ENCODE measurements at regions not wholly inside any gene's neighbourhood (a gene's known extent, or its start where the extent isn't known, plus 50 kb on each side); places are given as distances from the start of the nearest gene placed in this dataset.

DNA sequence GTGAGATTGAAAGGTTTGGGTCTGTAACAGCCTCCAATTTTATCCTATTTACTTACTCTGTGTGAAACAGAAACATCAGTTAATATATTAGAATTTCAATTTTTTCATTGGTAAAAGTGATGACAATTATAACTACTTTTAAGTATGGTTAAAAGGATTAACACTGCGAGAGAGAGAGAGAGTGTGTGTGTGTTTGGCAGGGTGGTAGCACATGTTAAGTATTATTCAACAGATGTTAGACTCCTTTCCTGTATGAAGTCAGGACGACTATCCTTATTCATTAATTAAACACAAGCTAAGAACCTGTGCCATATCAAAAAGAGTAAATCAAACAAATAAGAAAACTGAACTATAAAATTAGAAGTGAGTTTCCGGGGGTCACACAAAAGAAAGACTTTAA, 662.5 kb downstream of the PLPP3 start:
- H3K27ac ChIP-seq (ENCODE audit: low read length) = no peak overlapping the region
- no CpG with 5 or more reads among the region's 3 CpGs for WGBS (ENCODE audit: insufficient coverage)
- peaks cover 2% of the 10 kb centered on the region for H3K9me3 ChIP-seq (replicated peaks; ENCODE audit: control insufficient read depth, low read depth, low read length)
- H3K4me1 ChIP-seq (ENCODE audit: control insufficient read depth, insufficient read depth, low read length) = no peaks in the 10 kb centered on the region
- no peaks in the 10 kb centered on the region for H3K36me3 ChIP-seq (ENCODE audit: control insufficient read depth, insufficient read depth, low read length)
- H3K4me3 ChIP-seq (ENCODE audit: low read length) = no peak overlapping the region
- H3K27me3 ChIP-seq (ENCODE audit: control insufficient read depth, insufficient read depth, low read length) = no peaks in the 10 kb centered on the region
- DNase-seq = no peak

DNA sequence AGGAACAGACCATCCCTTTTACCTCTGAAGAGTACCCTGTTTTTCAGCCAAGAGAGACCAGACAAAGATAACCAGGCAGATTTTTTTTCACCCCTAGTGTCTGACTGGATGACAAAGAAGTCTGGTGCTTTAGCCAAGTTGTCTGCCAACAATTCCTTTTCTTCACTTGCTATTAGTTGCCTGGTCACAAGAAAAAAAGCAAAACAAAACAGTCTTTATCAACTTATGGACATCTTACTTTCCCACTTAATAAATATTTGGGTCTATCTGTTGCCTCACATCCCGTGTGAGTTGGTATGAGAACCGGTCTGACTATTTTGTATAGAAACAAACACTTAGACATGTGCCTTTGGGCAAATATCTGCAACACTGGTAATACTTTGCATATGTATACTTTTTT, 662.9 kb downstream of the PLPP3 start:
- H3K27me3 ChIP-seq (ENCODE audit: control insufficient read depth, insufficient read depth, low read length) = no peaks in the 10 kb centered on the region
- no peaks in the 10 kb centered on the region for H3K36me3 ChIP-seq (ENCODE audit: control insufficient read depth, insufficient read depth, low read length)
- no peak overlapping the region for H3K4me3 ChIP-seq (ENCODE audit: low read length)
- no CpG with 5 or more reads among the region's 2 CpGs for WGBS (ENCODE audit: insufficient coverage)
- H3K9me3 ChIP-seq (replicated peaks; ENCODE audit: control insufficient read depth, low read depth, low read length) = peaks cover 2% of the 10 kb centered on the region
- DNase-seq = peak; percentile 45
- no peaks in the 10 kb centered on the region for H3K4me1 ChIP-seq (ENCODE audit: control insufficient read depth, insufficient read depth, low read length)
- no peak overlapping the region for H3K27ac ChIP-seq (ENCODE audit: low read length)

DNA sequence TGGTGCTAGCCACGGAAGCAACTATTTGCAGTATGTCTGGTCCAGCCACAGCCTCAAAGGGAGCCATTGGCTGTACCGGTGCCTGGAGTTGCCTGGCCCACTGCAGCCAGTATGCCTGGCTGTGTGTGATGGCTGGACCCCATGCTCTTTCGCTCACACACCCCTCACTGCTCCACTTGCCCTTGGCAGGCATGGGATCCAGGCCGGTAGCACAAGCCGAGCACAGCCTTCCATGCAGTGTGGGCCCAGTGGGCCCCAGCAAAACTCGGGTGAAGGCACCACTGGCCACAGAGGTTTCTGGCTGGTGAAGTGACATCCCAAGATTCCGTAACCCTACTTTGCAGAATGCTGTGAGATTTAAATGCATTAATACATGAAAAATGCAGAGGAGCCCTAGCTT, 665.8 kb downstream of the PLPP3 start:
- H3K27ac ChIP-seq (ENCODE audit: low read length) = no peak overlapping the region
- H3K4me3 ChIP-seq (ENCODE audit: low read length) = no peak overlapping the region
- H3K4me1 ChIP-seq (ENCODE audit: control insufficient read depth, insufficient read depth, low read length) = no peaks in the 10 kb centered on the region
- DNase-seq = no peak
- H3K9me3 ChIP-seq (replicated peaks; ENCODE audit: control insufficient read depth, low read depth, low read length) = peaks cover 2% of the 10 kb centered on the region
- no peaks in the 10 kb centered on the region for H3K36me3 ChIP-seq (ENCODE audit: control insufficient read depth, insufficient read depth, low read length)
- no peaks in the 10 kb centered on the region for H3K27me3 ChIP-seq (ENCODE audit: control insufficient read depth, insufficient read depth, low read length)
- 91% methylated on average over 5 of the region's 7 CpGs for WGBS (ENCODE audit: insufficient coverage)

DNA sequence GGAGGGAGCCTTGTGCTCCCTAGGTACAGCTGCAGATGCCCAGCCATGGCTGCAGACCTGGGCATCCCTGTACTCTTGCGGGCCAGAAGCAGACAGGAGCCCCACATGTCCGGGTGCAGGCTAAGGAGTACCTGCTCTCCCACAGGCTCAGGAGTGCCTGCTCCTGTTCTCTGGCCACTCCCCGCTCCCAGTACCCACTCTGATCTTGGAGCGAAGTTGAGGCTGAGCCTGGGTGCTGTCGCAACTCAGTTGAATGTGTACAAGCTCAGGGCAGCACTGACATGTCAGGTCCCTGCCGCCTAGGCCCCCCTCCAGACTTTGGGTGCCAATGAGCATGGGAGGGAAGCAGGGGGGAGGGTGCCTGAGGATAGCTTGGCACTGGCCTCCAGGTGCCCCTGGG, 666.9 kb downstream of the PLPP3 start:
- H3K4me3 ChIP-seq (ENCODE audit: low read length) = no peak overlapping the region
- no peak overlapping the region for H3K27ac ChIP-seq (ENCODE audit: low read length)
- no peak for DNase-seq
- no peaks in the 10 kb centered on the region for H3K36me3 ChIP-seq (ENCODE audit: control insufficient read depth, insufficient read depth, low read length)
- peaks cover 2% of the 10 kb centered on the region for H3K9me3 ChIP-seq (replicated peaks; ENCODE audit: control insufficient read depth, low read depth, low read length)
- H3K4me1 ChIP-seq (ENCODE audit: control insufficient read depth, insufficient read depth, low read length) = no peaks in the 10 kb centered on the region
- WGBS (ENCODE audit: insufficient coverage) = 97% methylated on average over 6 of the region's 6 CpGs
- H3K27me3 ChIP-seq (ENCODE audit: control insufficient read depth, insufficient read depth, low read length) = no peaks in the 10 kb centered on the region

DNA sequence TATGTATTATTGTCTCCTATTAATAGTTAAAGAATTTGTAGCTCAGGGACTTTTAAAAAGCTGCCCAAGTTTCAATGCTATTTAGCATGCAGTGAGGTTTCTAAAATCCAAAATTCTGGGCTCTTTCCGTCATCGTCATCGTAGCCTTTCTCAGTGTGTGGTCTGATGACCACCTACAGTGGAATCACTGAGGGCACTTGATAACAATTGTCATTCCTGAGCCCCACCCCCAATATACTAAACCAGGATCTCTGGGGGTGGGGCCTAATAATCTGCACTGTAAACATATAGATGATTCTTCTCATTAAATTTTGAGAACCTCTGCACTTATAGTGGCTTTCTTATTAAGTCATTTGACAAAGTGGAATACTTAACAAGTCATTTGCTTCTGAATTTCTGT, 674.8 kb downstream of the PLPP3 start:
- Histone ChIP-seq H3K9me3 (replicated peaks; ENCODE audit: control insufficient read depth, low read depth, low read length) (peaks cover 2% of the 10 kb centered on the region), H3K27ac (ENCODE audit: low read length) (no peak overlapping the region), H3K4me3 (ENCODE audit: low read length) (no peak overlapping the region), H3K27me3 (ENCODE audit: control insufficient read depth, insufficient read depth, low read length) (no peaks in the 10 kb centered on the region), H3K4me1 (ENCODE audit: control insufficient read depth, insufficient read depth, low read length) (no peaks in the 10 kb centered on the region), H3K36me3 (ENCODE audit: control insufficient read depth, insufficient read depth, low read length) (no peaks in the 10 kb centered on the region)
- 100% methylated on average over 2 of the region's 3 CpGs for WGBS (ENCODE audit: insufficient coverage)
- DNase-seq = no peak

DNA sequence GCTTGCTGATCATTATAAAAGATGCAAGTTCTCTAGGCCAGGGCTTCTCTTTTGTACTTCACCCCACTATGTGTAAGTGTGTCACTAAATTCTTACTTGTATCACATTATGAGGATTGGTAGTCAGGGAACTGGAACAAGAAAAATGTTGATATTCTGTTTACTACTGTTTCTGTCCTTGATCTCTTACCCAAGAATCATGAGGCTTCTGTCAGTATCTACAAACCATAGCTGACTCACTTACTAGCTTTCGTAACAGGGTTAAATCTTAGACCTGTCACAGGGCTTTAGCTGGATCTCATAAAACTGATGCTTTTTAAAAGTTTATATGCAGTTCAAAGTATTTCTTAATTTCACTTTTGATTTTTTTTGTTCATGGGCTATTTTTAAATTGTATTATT, 681.2 kb downstream of the PLPP3 start:
- peaks cover 6% of the 10 kb centered on the region for H3K9me3 ChIP-seq (replicated peaks; ENCODE audit: control insufficient read depth, low read depth, low read length)
- no peak for DNase-seq
- WGBS (ENCODE audit: insufficient coverage) = no CpG with 5 or more reads among the region's 1 CpG
- no peak overlapping the region for H3K4me3 ChIP-seq (ENCODE audit: low read length)
- no peak overlapping the region for H3K27ac ChIP-seq (ENCODE audit: low read length)
- no peaks in the 10 kb centered on the region for H3K4me1 ChIP-seq (ENCODE audit: control insufficient read depth, insufficient read depth, low read length)
- no peaks in the 10 kb centered on the region for H3K27me3 ChIP-seq (ENCODE audit: control insufficient read depth, insufficient read depth, low read length)
- no peaks in the 10 kb centered on the region for H3K36me3 ChIP-seq (ENCODE audit: control insufficient read depth, insufficient read depth, low read length)

DNA sequence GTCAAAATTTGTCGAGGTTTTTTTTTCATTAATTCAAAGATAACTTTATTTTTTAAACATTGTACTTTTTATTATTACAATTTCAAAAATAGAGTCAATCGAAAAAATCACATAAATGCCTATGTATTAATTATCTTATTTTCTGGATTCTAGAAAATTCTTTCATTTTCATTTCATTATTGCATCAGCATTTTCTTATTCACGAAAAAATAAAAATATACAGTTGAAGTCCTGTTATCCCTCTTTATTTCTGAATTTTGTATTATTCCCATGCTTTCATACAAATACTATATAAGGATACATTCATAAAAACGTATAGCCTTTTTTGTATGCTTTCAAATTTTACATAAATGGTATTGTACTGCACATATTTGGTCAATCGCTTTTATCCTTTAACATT, 681.0 kb upstream of the USP24 start:
- WGBS (ENCODE audit: insufficient coverage) = no CpG with 5 or more reads among the region's 5 CpGs
- H3K4me3 ChIP-seq (ENCODE audit: low read length) = no peak overlapping the region
- no peak for DNase-seq
- no peaks in the 10 kb centered on the region for H3K4me1 ChIP-seq (ENCODE audit: control insufficient read depth, insufficient read depth, low read length)
- no peaks in the 10 kb centered on the region for H3K27me3 ChIP-seq (ENCODE audit: control insufficient read depth, insufficient read depth, low read length)
- H3K36me3 ChIP-seq (ENCODE audit: control insufficient read depth, insufficient read depth, low read length) = no peaks in the 10 kb centered on the region
- H3K9me3 ChIP-seq (replicated peaks; ENCODE audit: control insufficient read depth, low read depth, low read length) = peaks cover 17% of the 10 kb centered on the region
- H3K27ac ChIP-seq (ENCODE audit: low read length) = no peak overlapping the region

DNA sequence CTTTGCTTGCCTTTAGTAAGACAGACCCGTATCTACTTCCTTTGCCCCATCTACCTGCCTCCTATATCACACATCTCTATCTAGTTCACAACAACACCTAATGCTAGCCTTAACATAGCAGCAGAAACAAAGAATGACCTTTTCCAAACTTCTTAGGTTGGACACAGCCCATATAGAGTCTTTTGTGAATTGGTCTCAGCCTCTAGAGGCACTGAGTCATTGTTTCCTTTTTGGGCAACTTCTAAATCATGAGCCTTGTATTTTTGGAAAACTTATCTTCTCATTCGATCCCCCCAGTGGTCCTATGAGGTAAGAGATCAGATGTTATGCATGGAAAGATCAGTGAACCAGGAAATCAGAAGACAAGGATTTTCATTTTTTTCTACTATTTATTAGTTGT, 679.4 kb upstream of the USP24 start:
- H3K4me3 ChIP-seq (ENCODE audit: low read length) = no peak overlapping the region
- H3K4me1 ChIP-seq (ENCODE audit: control insufficient read depth, insufficient read depth, low read length) = no peaks in the 10 kb centered on the region
- H3K27me3 ChIP-seq (ENCODE audit: control insufficient read depth, insufficient read depth, low read length) = no peaks in the 10 kb centered on the region
- DNase-seq = no peak
- H3K27ac ChIP-seq (ENCODE audit: low read length) = no peak overlapping the region
- H3K9me3 ChIP-seq (replicated peaks; ENCODE audit: control insufficient read depth, low read depth, low read length) = peaks cover 14% of the 10 kb centered on the region
- no peaks in the 10 kb centered on the region for H3K36me3 ChIP-seq (ENCODE audit: control insufficient read depth, insufficient read depth, low read length)
- 86% methylated on average over 1 of the region's 2 CpGs for WGBS (ENCODE audit: insufficient coverage)

DNA sequence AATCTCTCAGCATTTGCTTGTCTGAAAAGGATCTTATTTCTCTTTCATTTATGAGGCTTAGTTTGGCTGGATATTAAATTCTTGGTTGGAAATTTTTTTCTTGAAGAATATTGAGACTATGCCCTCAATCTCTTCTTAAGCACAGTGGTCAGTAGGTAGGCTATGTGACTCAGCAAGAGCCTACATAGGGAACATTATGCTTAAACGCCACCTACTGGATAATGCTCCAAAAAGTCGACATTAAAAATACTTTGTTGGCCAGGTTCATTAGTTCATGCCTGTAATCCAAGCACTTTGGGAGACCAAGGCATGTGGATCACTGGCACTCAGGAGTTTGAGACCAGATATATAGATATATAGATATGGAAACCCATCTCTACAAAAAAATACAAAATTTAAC, 678.0 kb upstream of the USP24 start:
- WGBS (ENCODE audit: insufficient coverage) = 92% methylated on average over 2 of the region's 2 CpGs
- Histone ChIP-seq H3K27ac (ENCODE audit: low read length) (no peak overlapping the region), H3K4me1 (ENCODE audit: control insufficient read depth, insufficient read depth, low read length) (no peaks in the 10 kb centered on the region), H3K9me3 (replicated peaks; ENCODE audit: control insufficient read depth, low read depth, low read length) (peaks cover 14% of the 10 kb centered on the region), H3K27me3 (ENCODE audit: control insufficient read depth, insufficient read depth, low read length) (no peaks in the 10 kb centered on the region), H3K36me3 (ENCODE audit: control insufficient read depth, insufficient read depth, low read length) (no peaks in the 10 kb centered on the region), H3K4me3 (ENCODE audit: low read length) (no peak overlapping the region)
- DNase-seq = no peak

DNA sequence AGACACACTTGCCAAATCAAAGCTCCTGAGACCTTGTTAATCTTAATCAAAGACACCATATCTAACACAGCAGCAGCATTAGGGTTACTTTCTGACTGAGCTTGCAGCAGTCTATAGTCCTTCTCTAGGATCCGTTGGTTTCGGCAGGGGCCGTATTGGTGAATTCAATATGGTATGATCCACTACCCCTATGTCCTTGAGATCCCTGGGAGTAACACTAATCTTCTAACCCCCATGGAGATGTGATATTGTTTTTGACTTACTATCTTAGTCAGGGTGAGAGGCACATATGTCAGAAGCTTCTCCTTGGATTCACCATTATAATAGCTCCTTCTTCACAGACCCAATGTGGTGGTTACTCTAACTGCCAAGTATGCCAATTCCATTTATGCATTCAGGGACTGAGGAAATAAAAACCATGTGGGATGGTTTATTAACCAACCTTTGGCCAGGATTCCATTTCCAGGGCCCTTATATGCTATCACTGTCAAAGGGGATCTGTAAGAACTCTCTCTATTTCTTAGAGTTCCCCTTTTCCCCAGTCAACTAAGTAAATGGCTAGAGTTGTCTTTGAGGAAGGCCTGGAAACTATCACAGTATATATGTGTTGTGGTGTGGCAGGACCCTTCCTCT, 673.6 kb upstream of the USP24 start:
- WGBS (ENCODE audit: insufficient coverage) = no CpG with 5 or more reads among the region's 3 CpGs
- H3K4me3 ChIP-seq (ENCODE audit: low read length) = no peak overlapping the region
- no peaks in the 10 kb centered on the region for H3K36me3 ChIP-seq (ENCODE audit: control insufficient read depth, insufficient read depth, low read length)
- H3K4me1 ChIP-seq (ENCODE audit: control insufficient read depth, insufficient read depth, low read length) = peaks cover 4% of the 10 kb centered on the region
- H3K27ac ChIP-seq (ENCODE audit: low read length) = no peak overlapping the region
- no peak for DNase-seq
- no peaks in the 10 kb centered on the region for H3K27me3 ChIP-seq (ENCODE audit: control insufficient read depth, insufficient read depth, low read length)
- peaks cover 14% of the 10 kb centered on the region for H3K9me3 ChIP-seq (replicated peaks; ENCODE audit: control insufficient read depth, low read depth, low read length)
